ENCODE measurements at regions not wholly inside any gene's neighbourhood (a gene's known extent, or its start where the extent isn't known, plus 50 kb on each side); places are given as distances from the start of the nearest gene placed in this dataset.

DNA sequence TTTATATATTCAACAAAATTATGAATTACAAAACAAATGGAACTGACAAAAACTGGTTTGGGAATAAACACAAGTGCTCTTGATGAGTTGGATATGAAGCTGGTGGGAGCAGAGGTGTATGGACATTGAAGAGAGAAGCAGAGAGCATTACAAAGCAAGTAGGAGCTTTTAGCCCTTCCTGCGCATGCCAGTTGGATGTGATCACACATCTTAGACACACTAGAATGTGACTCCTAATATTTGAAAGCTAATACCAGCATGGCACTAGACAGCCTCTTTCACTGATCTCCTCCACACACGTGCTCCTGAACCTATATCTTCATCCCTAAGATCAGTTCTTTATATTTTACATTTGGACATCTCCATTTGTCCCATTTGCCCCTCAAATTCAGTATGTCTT, 298.1 kb downstream of the MTX2 start:
- intact Hi-C loops (cut with micrococcal nuclease; ENCODE audit: unreplicated experiment), result no loop called here
- TF ChIP-seq, protein P1, sequence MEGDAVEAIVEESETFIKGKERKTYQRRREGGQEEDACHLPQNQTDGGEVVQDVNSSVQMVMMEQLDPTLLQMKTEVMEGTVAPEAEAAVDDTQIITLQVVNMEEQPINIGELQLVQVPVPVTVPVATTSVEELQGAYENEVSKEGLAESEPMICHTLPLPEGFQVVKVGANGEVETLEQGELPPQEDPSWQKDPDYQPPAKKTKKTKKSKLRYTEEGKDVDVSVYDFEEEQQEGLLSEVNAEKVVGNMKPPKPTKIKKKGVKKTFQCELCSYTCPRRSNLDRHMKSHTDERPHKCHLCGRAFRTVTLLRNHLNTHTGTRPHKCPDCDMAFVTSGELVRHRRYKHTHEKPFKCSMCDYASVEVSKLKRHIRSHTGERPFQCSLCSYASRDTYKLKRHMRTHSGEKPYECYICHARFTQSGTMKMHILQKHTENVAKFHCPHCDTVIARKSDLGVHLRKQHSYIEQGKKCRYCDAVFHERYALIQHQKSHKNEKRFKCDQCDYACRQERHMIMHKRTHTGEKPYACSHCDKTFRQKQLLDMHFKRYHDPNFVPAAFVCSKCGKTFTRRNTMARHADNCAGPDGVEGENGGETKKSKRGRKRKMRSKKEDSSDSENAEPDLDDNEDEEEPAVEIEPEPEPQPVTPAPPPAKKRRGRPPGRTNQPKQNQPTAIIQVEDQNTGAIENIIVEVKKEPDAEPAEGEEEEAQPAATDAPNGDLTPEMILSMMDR (conservative IDR thresholded peaks at IDR 0.05; ENCODE audit: low read depth, low read length), result no peak
- no peak for TF ChIP-seq EZH2 (IDR thresholded peaks at IDR 0.05; ENCODE audit: borderline replicate concordance, low read depth, low read length, poor library complexity, severe bottlenecking)
- Histone ChIP-seq H3K4me1 (ENCODE audit: insufficient read depth, low read length, poor library complexity, severe bottlenecking) (peaks cover 8% of the 10 kb centered on the region), H3K36me3 (ENCODE audit: insufficient read depth, low read length, poor library complexity, severe bottlenecking) (no peaks in the 10 kb centered on the region), H3K9me3 (ENCODE audit: low read depth, low read length, poor library complexity, severe bottlenecking) (no peaks in the 10 kb centered on the region), H3K4me3 (ENCODE audit: low read depth, low read length, poor library complexity, severe bottlenecking) (no peak overlapping the region), H3K27ac (ENCODE audit: low read depth, low read length, poor library complexity, severe bottlenecking) (no peak overlapping the region), H3K27me3 (replicated peaks; ENCODE audit: insufficient read depth, low read depth, low read length, poor library complexity) (no peaks in the 10 kb centered on the region)
- DNase-seq (ENCODE audit: low spot score), result no peak
- ChIA-PET CTCF (no interaction called here), POLR2A (ENCODE audit: low non-redundant PET) (no interaction called here)
- no TSS peak for BruUV-seq (replicated peaks)

- Histone ChIP-seq H3K9me3 (ENCODE audit: low read depth, low read length, poor library complexity, severe bottlenecking) (no peaks in the 10 kb centered on the region), H3K27me3 (replicated peaks; ENCODE audit: insufficient read depth, low read depth, low read length, poor library complexity) (no peaks in the 10 kb centered on the region), H3K36me3 (ENCODE audit: insufficient read depth, low read length, poor library complexity, severe bottlenecking) (no peaks in the 10 kb centered on the region), H3K27ac (ENCODE audit: low read depth, low read length, poor library complexity, severe bottlenecking) (no peak overlapping the region), H3K4me1 (ENCODE audit: insufficient read depth, low read length, poor library complexity, severe bottlenecking) (peaks cover 4% of the 10 kb centered on the region), H3K4me3 (ENCODE audit: low read depth, low read length, poor library complexity, severe bottlenecking) (no peak overlapping the region)
- POLR2A ChIA-PET (ENCODE audit: low non-redundant PET), result no interaction called here
- CTCF ChIA-PET, result no interaction called here
- no peak for DNase-seq (ENCODE audit: low spot score)
- BruUV-seq (replicated peaks), result no TSS peak
- intact Hi-C loops (cut with micrococcal nuclease; ENCODE audit: unreplicated experiment), result no loop called here
- TF ChIP-seq, protein P1 (conservative IDR thresholded peaks at IDR 0.05; ENCODE audit: low read depth, low read length), result no peak
- no peak for TF ChIP-seq EZH2 (IDR thresholded peaks at IDR 0.05; ENCODE audit: borderline replicate concordance, low read depth, low read length, poor library complexity, severe bottlenecking)
Measured at GRCh38 chr2:176569574-176569973, 300.3 kb downstream of the MTX2 start.

DNA sequence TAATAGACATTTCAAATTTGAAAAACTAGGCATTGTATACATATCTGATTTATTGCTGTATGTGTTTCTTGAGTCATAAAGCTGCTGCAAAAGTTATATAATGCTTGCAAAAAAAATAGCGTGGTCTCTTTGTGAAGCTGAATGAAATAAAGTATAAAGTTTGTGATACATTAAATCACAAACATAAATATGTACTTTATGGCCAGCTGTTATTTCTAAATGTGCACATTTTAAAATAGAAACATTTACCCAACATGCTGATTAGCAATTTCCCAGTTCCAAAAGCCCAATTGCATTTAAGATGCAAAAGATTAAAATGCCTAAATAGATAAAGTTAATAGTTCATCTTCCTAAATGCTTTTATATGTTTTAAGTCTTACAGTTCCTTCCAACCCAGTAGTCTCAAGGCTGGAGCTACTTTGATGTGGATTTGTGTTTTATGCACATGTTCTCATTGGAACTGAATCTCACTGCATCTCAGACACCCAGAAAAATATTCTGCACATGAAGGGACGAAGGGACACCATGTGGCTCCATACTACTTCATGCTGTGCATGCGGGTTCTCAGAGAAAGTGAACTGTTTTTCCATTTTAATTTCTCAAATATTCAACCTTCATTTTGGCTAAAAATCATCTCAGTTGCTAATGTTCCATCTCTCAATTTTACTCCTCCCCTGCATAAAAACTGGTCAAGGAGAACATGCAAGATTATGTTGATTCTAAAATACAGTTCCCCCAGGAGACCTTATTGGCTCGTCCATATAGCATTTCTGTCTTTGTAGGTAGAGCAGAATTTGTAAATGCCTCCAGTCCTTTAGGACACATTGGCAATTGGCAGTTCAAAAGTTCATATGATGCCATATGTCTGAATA, 304.6 kb downstream of the MTX2 start:
- Histone ChIP-seq H3K9me3 (ENCODE audit: low read depth, low read length, poor library complexity, severe bottlenecking) (no peaks in the 10 kb centered on the region), H3K27me3 (replicated peaks; ENCODE audit: insufficient read depth, low read depth, low read length, poor library complexity) (no peaks in the 10 kb centered on the region), H3K27ac (ENCODE audit: low read depth, low read length, poor library complexity, severe bottlenecking) (no peak overlapping the region), H3K4me3 (ENCODE audit: low read depth, low read length, poor library complexity, severe bottlenecking) (no peak overlapping the region), H3K4me1 (ENCODE audit: insufficient read depth, low read length, poor library complexity, severe bottlenecking) (no peaks in the 10 kb centered on the region), H3K36me3 (ENCODE audit: insufficient read depth, low read length, poor library complexity, severe bottlenecking) (no peaks in the 10 kb centered on the region)
- ChIA-PET POLR2A (ENCODE audit: low non-redundant PET) (no interaction called here), CTCF (no interaction called here)
- TF ChIP-seq, protein P1 (conservative IDR thresholded peaks at IDR 0.05; ENCODE audit: low read depth, low read length), result no peak
- TF ChIP-seq EZH2 (IDR thresholded peaks at IDR 0.05; ENCODE audit: borderline replicate concordance, low read depth, low read length, poor library complexity, severe bottlenecking), result no peak
- DNase-seq (ENCODE audit: low spot score), result no peak
- intact Hi-C loops (cut with micrococcal nuclease; ENCODE audit: unreplicated experiment), result no loop called here
- BruUV-seq (replicated peaks), result no TSS peak
